GM18868 (cell line): ENCODE measurements at regions not wholly inside any gene's neighbourhood (a gene's known extent, or its start where the extent isn't known, plus 50 kb on each side); places are given as distances from the start of the nearest gene placed in this dataset.
"Not testable (repeated sequence)": the region's sequence is repeated elsewhere in the genome, so short reads cannot be mapped to it uniquely, and the experiment has no call there.

Experiments used
- ATAC-seq: cut with Tn5 transposase; IDR thresholded peaks from one replicate; pipeline ENCODE4 v1.9.1; 2021; ENCODE audit warnings: mild to moderate bottlenecking, moderate library complexity; ENCODE audit not compliant: unreplicated experiment

- ATAC-seq: no peak
These were observed 384.4 kb downstream of the BMP2 start for GRCh38 chr20:7151676-7152470.

- no peak for ATAC-seq
These were observed 387.8 kb downstream of the BMP2 start for GRCh38 chr20:7155282-7155681.

GRCh38 chr20:7155794-7156193, 388.3 kb downstream of the BMP2 start:
- no peak for ATAC-seq

- ATAC-seq: no peak
These were observed 392.4 kb downstream of the BMP2 start for GRCh38 chr20:7159903-7160302.

DNA sequence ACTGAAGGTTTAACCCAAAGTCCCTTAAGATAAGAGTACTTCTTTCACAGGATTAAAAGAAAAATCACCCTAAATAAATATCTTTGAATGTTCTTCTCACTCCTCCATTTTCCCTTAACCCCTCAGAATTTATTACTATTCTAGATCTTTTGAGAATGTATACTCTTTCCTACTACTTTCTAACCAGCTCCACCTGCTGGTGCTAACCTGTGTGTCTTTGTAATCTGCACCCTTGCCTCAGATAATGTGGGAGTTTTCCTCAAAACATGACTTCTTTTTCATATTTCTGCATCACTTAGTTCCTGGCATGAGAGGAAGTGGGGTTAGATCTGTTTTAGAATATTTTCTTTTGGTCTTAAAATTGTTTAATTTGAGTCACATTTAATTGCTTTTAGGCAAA, 394.2 kb downstream of the BMP2 start:
- no peak for ATAC-seq

DNA sequence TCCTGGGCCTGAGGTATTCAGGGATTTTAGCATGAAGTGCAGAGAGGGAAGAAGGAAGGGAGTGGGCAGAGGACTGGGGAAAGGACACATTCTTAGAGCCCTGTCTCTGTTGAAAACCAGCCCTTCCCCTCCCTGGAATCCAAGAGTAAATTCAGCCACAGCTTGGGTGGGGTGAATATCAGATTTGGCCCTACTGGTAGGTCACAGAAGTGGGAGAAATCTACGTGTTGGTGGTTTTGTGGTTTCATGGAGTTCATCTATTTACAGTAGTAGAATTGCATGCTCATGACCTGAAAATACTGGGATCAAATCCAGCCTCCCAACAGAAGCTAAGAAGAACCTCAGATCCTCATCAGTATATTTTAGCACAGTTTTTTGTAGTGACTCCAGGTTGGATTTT, 404.4 kb downstream of the BMP2 start:
- ATAC-seq: no peak

DNA sequence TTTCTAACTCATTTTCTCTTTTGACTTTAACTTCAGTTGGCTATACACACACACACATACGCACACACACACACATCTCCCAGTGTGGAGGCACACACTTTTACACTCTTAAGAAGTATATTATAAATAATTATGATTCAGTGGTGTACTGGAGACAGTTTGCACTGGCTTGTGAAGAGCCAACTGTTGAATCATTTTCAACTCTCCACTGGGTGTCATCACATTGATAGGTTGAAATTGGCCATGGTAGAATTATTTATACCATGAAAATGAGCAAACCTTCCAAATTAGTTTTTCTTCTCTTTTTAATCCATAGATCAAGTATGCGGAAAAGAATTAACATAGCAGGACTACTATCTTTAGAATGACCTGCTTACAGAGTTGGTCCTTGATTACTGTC, 407.1 kb downstream of the BMP2 start:
- ATAC-seq: no peak

DNA sequence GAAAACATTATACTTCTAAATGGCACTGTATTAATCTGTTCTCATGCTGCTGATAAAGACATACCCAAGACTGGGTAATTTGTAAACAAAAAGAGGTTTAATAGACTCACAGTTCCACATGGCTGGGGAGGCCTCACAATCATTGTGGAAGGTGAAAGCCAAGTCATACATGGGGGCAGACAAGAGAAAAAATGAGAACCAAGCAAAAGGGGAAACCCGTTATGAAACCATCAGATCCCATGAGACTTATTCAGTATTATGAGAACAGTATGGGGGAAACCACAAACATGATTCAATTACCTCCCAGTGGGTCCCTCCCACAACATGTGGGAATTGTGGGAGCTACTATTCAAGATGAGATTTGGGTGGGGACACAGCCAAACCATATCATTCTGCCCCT, 408.3 kb downstream of the BMP2 start:
- ATAC-seq: not testable (repeated sequence)

DNA sequence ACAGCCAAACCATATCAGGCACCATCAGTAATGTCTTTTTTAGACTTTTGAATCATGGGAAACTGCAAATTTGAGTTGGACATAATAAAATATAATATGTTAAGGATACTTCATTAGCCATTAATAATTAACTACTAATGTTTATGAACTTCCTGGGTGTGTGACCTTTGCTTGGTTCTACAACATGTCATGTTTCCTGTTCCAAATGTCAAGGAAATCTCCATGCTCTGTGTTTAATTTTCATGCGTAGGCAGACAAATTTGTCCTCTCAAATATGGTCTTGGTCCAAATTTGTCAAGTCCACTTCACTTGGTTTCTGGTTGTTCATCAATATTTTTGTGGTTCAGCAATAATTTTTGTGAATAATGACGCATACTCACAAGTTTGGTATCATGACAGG, 410.5 kb downstream of the BMP2 start:
- no peak for ATAC-seq

DNA sequence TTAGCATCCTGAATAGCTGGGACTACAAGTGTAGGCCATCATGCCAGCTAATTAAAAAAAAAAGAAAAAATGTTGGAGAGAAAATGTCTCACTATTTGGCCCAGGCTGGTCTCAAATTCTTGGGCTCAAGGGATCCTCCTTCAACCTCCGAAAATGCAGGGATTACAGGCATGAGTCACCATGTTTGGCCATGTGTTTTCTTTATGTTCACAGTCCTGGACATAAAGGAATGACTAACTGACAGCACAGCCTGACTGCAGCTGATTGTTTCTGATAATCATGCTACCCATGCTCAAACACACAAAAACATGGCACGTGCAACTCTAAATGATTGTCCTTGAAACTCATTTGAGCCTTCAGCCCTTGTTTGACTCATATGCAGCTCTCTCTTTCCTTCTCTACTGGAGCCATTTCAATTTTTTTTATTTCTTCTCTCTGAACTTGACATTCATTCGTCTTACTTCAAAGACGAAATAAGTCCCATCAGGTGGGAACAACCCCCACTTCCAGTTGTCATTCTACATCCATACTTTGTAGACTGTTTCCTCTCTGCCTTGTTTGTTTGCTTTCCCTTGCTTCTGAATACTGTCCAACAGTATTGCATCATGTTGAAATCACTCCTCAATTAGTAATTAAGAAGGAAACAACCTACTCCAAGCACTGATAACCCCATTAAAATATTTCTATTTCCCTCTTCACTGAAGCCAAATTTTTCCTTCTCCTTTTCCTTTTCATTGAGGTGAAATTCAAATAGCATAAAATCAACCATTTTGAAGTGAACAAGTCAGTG, 413.0 kb downstream of the BMP2 start:
- no peak for ATAC-seq

DNA sequence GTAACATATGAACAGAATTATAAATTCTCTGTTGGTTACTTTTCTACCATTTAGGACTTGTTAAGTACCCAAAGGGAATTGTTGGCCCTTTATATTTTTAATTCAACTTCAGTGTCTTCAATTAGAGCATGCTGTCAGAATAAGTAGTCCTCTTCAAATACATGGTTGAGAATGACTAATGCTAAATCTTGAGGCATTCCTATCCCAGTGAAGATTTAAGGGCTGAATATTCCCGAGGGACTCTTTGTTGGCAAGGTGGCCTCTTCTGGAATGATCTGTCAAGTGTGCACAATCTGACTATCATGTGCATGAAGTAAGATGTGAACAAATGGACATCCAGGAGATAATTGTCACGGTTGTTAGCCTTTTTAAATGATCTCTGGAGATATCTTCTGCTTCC, 421.7 kb downstream of the BMP2 start:
- no peak for ATAC-seq

DNA sequence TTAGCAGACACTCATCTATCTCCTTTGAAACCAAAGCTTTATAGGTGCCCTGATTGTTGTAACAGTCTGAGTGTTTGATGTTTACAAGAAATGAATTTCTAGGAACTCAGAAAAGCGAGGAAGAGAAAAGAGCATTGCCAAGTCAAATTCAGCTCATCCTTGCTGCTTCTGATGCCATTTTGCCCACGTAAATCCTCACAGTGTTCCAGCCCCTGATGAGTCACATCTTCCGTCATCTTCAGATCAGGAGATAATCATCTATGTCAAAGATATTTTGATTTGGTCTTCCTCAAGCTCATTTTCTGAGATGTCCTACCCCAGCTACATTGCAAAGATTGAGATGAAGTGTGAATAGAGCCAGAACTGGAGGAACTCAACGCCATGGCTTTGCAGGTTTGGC, 426.2 kb downstream of the BMP2 start:
- ATAC-seq: no peak

DNA sequence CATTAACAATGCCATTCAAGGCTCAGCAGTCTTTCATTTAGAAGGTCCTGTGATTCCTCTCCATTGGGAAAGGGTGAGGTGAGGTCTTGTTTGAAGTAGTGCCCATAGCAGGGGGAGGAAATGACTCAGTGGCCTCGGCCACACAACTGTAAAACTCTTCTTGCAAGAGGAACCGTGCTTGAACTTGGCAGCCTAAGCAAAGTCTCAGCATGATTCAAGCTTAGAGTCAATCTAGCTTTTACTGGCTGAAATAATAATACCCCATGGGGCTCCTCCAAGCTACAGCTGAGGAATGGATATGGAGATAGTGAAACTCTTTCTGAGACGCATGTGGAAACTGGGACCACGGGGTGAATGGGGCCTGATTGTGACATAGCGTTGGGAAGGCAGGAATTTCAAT, 428.2 kb downstream of the BMP2 start:
- ATAC-seq: no peak

- no peak for ATAC-seq
These were observed 429.0 kb downstream of the BMP2 start for GRCh38 chr20:7196481-7196880.

- ATAC-seq: no peak
These were observed 432.4 kb downstream of the BMP2 start for GRCh38 chr20:7199861-7200260.

DNA sequence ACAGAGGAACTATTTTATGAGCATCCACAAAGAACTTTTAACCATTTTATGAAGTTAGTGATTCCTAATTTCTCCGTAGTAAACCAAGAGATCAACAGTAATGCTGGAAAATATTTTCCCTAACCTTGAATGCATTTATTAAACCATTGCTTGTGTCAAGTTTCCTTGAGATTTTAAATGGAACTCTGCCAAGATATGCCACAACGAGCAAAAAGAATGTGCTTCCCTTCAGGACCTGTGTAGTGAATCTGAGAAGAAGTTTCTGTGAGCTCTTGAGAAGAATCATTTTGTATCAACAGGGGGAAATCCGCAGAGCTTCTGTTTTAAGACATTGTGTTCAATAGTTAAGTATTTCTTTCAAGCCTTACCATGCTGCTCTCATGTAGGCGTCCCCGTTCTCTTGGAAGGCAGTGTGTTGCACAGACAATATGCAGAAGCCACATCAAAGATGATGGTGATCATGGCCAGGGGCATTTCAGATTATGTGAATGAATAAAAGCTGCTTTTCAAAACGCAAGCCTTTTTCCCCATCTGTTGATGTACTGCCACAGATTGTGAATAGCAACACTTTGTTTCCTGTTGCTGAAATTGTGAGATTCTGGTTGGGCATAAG, 439.8 kb downstream of the BMP2 start:
- no peak for ATAC-seq

GRCh38 chr20:7210910-7211309, 443.4 kb downstream of the BMP2 start:
- no peak for ATAC-seq

DNA sequence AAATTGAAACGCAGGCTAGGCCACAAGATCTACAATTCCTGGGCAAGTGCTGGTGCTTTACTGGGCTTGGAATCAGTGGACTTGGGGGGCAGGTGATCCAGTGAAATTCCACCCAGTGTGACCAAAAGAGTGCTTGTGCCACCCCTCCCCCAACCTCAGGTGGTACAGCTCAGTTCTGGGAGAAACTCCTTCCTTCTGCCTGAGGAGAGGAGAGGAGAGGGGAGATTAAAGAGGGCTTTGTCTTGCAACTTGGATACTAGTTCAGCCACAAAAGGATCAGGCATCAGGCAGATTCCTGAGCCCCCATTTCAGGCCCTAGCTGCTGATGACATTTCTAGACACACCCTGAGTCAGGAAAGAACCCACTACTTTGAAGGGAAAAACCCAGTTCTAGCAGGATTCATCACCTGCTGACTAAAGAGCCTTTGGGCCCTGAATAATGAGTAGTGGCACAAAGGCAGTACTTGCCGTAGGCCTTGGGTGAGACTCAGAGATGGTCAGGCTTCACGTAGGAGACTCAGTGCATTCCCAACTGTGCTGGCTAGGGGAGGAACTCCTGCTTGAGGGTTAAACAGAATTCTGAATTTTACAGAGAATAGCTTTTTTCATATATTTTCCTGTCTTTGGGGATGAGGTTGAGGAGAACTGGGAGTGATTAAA, 446.7 kb downstream of the BMP2 start:
- no peak for ATAC-seq

GRCh38 chr20:7217606-7218005, 450.1 kb downstream of the BMP2 start:
- ATAC-seq: no peak

DNA sequence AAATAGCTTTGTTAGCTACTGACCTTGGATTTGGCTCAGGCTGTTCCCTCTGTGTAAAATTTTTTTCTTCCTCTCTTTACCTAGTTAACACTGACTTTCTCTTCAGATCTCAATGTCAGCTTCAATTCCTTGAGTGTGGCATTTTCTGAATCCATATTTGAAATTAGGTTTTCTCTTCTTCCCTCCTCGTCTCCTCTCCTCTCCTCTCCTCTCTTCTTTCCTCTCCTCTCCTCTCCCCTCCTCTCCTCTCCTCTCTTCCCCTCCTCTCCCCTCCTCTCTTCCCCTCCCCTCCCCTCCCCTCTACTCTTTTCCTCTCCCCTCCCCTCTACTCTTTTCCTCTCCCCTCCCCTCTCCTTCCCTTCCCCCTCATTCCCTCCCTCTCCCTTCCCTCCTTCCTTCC, 453.3 kb downstream of the BMP2 start:
- no peak for ATAC-seq

- ATAC-seq: no peak
These were observed 458.7 kb downstream of the BMP2 start for GRCh38 chr20:7226156-7226555.
